WTC11 (cell line): ENCODE measurements at regions not wholly inside any gene's neighbourhood (a gene's known extent, or its start where the extent isn't known, plus 50 kb on each side); places are given as distances from the start of the nearest gene placed in this dataset.

ENCODE experiments used
- ATAC-seq: fragments of 200-7000 bp; cut with Tn5 transposase; 2 replicates; pipeline ENCODE4 v1.10.0; 2021; ENCODE audit warnings: mild to moderate bottlenecking, moderate library complexity
- CTCF ChIA-PET: fragments of 300-600 bp; sonication (Branson Sonifier 250); formaldehyde crosslinking; loops from one replicate; lab custom pipeline; 2021; ENCODE audit warnings: antibody characterized with exemption; lab: Charles Lee
- POLR2A ChIA-PET: fragments of 350-600 bp; sonication (Branson Sonifier 250); formaldehyde crosslinking; loops from one replicate; lab custom pipeline; 2021; ENCODE audit warnings: antibody characterized with exemption; lab: Charles Lee
- DNase-seq: peaks from one replicate; pipeline ENCODE4 v3.0.0; 2021; ENCODE audit warnings: low spot score
- H3K27ac Mint-ChIP-seq: 2 replicates; pipeline ENCODE4 v1.8.0; 2021; ENCODE audit warnings: mixed read lengths
- H3K27me3 Mint-ChIP-seq: 2 replicates; pipeline ENCODE4 v1.8.0; 2021; ENCODE audit warnings: low read depth, mild to moderate bottlenecking, moderate library complexity, mixed read lengths
- H3K36me3 Mint-ChIP-seq: 2 replicates; pipeline ENCODE4 v1.8.0; 2021; ENCODE audit warnings: mixed read lengths
- H3K4me1 Mint-ChIP-seq: 2 replicates; pipeline ENCODE4 v1.8.0; 2022; ENCODE audit warnings: mixed read lengths
- H3K4me3 Mint-ChIP-seq: 2 replicates; pipeline ENCODE4 v1.8.0; 2021; ENCODE audit warnings: mild to moderate bottlenecking, moderate library complexity, mixed read lengths
- H3K9me3 Mint-ChIP-seq: 2 replicates; pipeline ENCODE4 v1.8.0; 2021; ENCODE audit warnings: mixed read lengths
- ATF1 ChIP-seq: sonication (generic); formaldehyde crosslinking; IDR thresholded peaks from 2 replicates; pipeline ENCODE4 v1.8.1; 2023; ENCODE audit warnings: mild to moderate bottlenecking, moderate library complexity, missing genetic modification reagents
- ATF2 ChIP-seq: sonication (generic); formaldehyde crosslinking; IDR thresholded peaks from 2 replicates; pipeline ENCODE4 v1.8.1; 2022; ENCODE audit warnings: low read depth, missing genetic modification reagents, borderline replicate concordance
- ATF6 ChIP-seq: sonication (generic); formaldehyde crosslinking; IDR thresholded peaks from 2 replicates; pipeline ENCODE4 v1.8.1; 2023; ENCODE audit warnings: mild to moderate bottlenecking, missing genetic modification reagents
- CREB1 ChIP-seq: sonication (generic); formaldehyde crosslinking; IDR thresholded peaks from 2 replicates; pipeline ENCODE4 v1.8.0; 2023; ENCODE audit warnings: mild to moderate bottlenecking, missing genetic modification reagents
- CREM ChIP-seq: sonication (generic); formaldehyde crosslinking; IDR thresholded peaks from 2 replicates; pipeline ENCODE4 v1.8.1; 2022; ENCODE audit warnings: mild to moderate bottlenecking, missing genetic modification reagents, moderate library complexity
- ESRRA ChIP-seq: sonication (generic); formaldehyde crosslinking; IDR thresholded peaks from 2 replicates; pipeline ENCODE4 v1.8.1; 2022; ENCODE audit warnings: mild to moderate bottlenecking, missing genetic modification reagents, borderline replicate concordance
- GTF2I ChIP-seq: fragments of 250-450 bp; sonication (Bioruptor Pico); conservative IDR thresholded peaks from 2 replicates; pipeline ENCODE4 v1.4.0; 2021; ENCODE audit warnings: mild to moderate bottlenecking
- NR2C2 ChIP-seq: sonication (generic); formaldehyde crosslinking; IDR thresholded peaks from 2 replicates; pipeline ENCODE4 v1.8.0; 2022; ENCODE audit warnings: mild to moderate bottlenecking, missing genetic modification reagents
- OVOL2 ChIP-seq: fragments of 250-450 bp; sonication (Bioruptor Pico); IDR thresholded peaks from 2 replicates; pipeline ENCODE4 v1.9.0; 2021; ENCODE audit warnings: mild to moderate bottlenecking, borderline replicate concordance
- PRRX2 ChIP-seq: fragments of 250-450 bp; sonication (Bioruptor Pico); IDR thresholded peaks from 2 replicates; pipeline ENCODE4 v1.8.0; 2021; ENCODE audit warnings: mild to moderate bottlenecking
- SOX15 ChIP-seq: fragments of 250-450 bp; sonication (Bioruptor Pico); IDR thresholded peaks from 2 replicates; pipeline ENCODE4 v1.9.0; 2021; ENCODE audit warnings: mild to moderate bottlenecking
- SP1 ChIP-seq: sonication (generic); formaldehyde crosslinking; conservative IDR thresholded peaks from 2 replicates; pipeline ENCODE4 v1.8.1; 2022; ENCODE audit warnings: missing genetic modification reagents
- ZNF121 ChIP-seq: sonication (generic); formaldehyde crosslinking; IDR thresholded peaks from 2 replicates; pipeline ENCODE4 v1.8.0; 2023; ENCODE audit warnings: missing genetic modification reagents
- ZNF416 ChIP-seq: fragments of 250-450 bp; sonication (Bioruptor Pico); IDR thresholded peaks from 2 replicates; pipeline ENCODE4 v1.9.0; 2021; ENCODE audit warnings: mild to moderate bottlenecking, inconsistent platforms
- ZNF423 ChIP-seq: fragments of 250-450 bp; sonication (Bioruptor Pico); IDR thresholded peaks from 2 replicates; pipeline ENCODE4 v2.1.2; 2022; ENCODE audit warnings: mild to moderate bottlenecking, moderate library complexity
- ZNF425 ChIP-seq: fragments of 250-450 bp; sonication (Bioruptor Pico); conservative IDR thresholded peaks from 2 replicates; pipeline ENCODE4 v1.9.0; 2021; ENCODE audit warnings: mild to moderate bottlenecking
- TF ChIP-seq, protein P1 (sequence below): sonication (generic); formaldehyde crosslinking; IDR thresholded peaks from 2 replicates; pipeline ENCODE4 v1.8.0; 2023; ENCODE audit warnings: missing genetic modification reagents, mild to moderate bottlenecking, borderline replicate concordance
- TF ChIP-seq, protein P2 (sequence below): sonication (generic); formaldehyde crosslinking; IDR thresholded peaks from 2 replicates; pipeline ENCODE4 v1.8.0; 2022; ENCODE audit warnings: mild to moderate bottlenecking, missing genetic modification reagents
- TF ChIP-seq, protein P3 (sequence below): fragments of 250-450 bp; sonication (Bioruptor Pico); IDR thresholded peaks from 2 replicates; pipeline ENCODE4 v1.9.0; 2021; ENCODE audit warnings: mild to moderate bottlenecking
- TF ChIP-seq, protein P4 (sequence below): sonication (generic); formaldehyde crosslinking; IDR thresholded peaks from 2 replicates; pipeline ENCODE4 v1.8.1; 2022; ENCODE audit warnings: mild to moderate bottlenecking, moderate library complexity, missing genetic modification reagents

DNA sequence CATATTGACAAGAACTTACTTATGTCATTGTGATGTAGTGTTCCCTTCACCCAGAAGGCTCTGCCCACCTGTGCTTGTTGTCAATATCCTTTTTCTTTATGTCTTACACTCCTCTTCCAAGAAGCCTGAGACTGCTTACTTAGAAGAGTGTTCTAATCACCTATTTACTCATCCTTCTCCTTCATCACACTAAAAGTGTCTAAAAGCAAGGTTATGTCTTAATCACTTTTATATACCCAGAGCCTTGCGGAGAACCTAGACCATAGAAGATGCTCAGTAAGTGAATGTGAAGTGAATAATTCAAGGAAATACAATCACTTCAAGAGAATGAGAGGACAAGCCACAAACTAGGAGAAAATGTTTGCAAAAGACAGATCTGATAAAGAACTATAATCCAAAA, 177.6 kb upstream of the S100G start (continued):
- TF ChIP-seq, protein P1, sequence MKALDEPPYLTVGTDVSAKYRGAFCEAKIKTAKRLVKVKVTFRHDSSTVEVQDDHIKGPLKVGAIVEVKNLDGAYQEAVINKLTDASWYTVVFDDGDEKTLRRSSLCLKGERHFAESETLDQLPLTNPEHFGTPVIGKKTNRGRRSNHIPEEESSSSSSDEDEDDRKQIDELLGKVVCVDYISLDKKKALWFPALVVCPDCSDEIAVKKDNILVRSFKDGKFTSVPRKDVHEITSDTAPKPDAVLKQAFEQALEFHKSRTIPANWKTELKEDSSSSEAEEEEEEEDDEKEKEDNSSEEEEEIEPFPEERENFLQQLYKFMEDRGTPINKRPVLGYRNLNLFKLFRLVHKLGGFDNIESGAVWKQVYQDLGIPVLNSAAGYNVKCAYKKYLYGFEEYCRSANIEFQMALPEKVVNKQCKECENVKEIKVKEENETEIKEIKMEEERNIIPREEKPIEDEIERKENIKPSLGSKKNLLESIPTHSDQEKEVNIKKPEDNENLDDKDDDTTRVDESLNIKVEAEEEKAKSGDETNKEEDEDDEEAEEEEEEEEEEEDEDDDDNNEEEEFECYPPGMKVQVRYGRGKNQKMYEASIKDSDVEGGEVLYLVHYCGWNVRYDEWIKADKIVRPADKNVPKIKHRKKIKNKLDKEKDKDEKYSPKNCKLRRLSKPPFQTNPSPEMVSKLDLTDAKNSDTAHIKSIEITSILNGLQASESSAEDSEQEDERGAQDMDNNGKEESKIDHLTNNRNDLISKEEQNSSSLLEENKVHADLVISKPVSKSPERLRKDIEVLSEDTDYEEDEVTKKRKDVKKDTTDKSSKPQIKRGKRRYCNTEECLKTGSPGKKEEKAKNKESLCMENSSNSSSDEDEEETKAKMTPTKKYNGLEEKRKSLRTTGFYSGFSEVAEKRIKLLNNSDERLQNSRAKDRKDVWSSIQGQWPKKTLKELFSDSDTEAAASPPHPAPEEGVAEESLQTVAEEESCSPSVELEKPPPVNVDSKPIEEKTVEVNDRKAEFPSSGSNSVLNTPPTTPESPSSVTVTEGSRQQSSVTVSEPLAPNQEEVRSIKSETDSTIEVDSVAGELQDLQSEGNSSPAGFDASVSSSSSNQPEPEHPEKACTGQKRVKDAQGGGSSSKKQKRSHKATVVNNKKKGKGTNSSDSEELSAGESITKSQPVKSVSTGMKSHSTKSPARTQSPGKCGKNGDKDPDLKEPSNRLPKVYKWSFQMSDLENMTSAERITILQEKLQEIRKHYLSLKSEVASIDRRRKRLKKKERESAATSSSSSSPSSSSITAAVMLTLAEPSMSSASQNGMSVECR, result no peak
- TF ChIP-seq SOX15 (CRISPR knock-in tag), result no peak
- TF ChIP-seq ZNF121 (CRISPR knock-in tag), result no peak
- no peak for TF ChIP-seq CREB1 (CRISPR knock-in tag)
- no peak for TF ChIP-seq GTF2I
- TF ChIP-seq ATF1 (CRISPR knock-in tag), result no peak
- no peak for TF ChIP-seq OVOL2 (CRISPR knock-in tag)
- TF ChIP-seq, protein P2, sequence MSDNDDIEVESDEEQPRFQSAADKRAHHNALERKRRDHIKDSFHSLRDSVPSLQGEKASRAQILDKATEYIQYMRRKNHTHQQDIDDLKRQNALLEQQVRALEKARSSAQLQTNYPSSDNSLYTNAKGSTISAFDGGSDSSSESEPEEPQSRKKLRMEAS, result no peak

DNA sequence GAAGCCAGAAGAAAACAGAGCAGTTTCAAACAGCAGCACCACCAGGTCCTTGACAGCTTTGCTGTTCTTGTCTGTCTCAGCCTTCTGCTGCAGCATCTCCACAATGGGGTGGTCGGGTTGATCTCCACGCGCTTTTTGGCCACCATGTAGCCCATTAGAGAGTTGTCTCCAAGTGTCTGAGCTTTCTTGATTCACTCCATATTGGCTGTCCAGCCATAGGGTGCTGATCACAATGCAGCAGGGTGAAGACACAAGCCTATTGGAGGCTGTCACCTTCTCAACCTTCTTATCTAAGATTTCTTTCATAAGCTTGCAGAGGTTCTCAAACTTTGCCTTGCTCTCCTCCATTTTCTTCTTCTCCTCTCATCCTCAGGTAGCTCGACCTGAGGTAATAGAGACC, 175.4 kb upstream of the S100G start:
- CTCF ChIA-PET, result no interaction called here
- TF ChIP-seq ATF2 (CRISPR knock-in tag) (no peak), ZNF416 (CRISPR knock-in tag) (no peak), SP1 (CRISPR knock-in tag) (no peak), ATF1 (CRISPR knock-in tag) (no peak), GTF2I (no peak), CREB1 (CRISPR knock-in tag) (no peak), ATF6 (CRISPR knock-in tag) (no peak)
- TF ChIP-seq, protein P3, sequence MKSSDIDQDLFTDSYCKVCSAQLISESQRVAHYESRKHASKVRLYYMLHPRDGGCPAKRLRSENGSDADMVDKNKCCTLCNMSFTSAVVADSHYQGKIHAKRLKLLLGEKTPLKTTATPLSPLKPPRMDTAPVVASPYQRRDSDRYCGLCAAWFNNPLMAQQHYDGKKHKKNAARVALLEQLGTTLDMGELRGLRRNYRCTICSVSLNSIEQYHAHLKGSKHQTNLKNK, result no peak
- TF ChIP-seq, protein P4, sequence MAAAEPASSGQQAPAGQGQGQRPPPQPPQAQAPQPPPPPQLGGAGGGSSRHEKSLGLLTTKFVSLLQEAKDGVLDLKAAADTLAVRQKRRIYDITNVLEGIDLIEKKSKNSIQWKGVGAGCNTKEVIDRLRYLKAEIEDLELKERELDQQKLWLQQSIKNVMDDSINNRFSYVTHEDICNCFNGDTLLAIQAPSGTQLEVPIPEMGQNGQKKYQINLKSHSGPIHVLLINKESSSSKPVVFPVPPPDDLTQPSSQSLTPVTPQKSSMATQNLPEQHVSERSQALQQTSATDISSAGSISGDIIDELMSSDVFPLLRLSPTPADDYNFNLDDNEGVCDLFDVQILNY (CRISPR knock-in tag), result no peak
- peaks cover 17% of the 10 kb centered on the region for H3K4me1 Mint-ChIP-seq
- peaks cover 8% of the 10 kb centered on the region; the same call in 1 of the 2 replicates for H3K36me3 Mint-ChIP-seq
- no peak overlapping the region for H3K4me3 Mint-ChIP-seq
- no peaks in the 10 kb centered on the region for H3K27me3 Mint-ChIP-seq
- H3K9me3 Mint-ChIP-seq, result peaks cover 10% of the 10 kb centered on the region
- POLR2A ChIA-PET, result no interaction called here
- no peak overlapping the region for H3K27ac Mint-ChIP-seq
- DNase-seq, result no peak
- ATAC-seq, result no peak

DNA sequence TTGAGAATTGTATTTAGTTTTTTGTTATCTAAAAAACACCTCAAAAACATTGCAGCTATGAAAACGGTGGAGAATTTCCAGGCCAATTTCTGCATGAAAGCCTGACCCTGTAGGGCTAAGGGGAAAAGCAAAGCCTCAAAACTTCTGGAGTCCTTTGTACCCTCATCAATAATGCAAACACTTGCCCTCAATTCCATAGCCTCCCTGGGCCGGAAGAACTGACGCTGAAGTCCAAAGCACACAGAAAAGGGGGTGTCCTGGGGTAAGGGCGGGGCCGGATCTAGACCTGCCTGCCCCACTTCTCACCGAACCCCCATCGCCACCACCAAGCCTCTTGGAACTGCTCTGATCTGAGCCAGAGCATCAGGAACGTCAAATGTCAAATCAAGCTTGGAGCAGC, 173.9 kb upstream of the S100G start:
- DNase-seq, result no peak
- ChIA-PET POLR2A (no interaction called here), CTCF (no interaction called here)
- H3K9me3 Mint-ChIP-seq, result peaks cover 10% of the 10 kb centered on the region
- H3K4me1 Mint-ChIP-seq, result peaks cover 17% of the 10 kb centered on the region
- ATAC-seq, result no peak
- H3K27ac Mint-ChIP-seq, result no peak overlapping the region
- H3K4me3 Mint-ChIP-seq, result no peak overlapping the region
- TF ChIP-seq ZNF423 (CRISPR knock-in tag) (no peak), CREM (no peak), NR2C2 (CRISPR knock-in tag) (no peak), CREB1 (CRISPR knock-in tag) (no peak), ESRRA (CRISPR knock-in tag) (no peak), ZNF425 (CRISPR knock-in tag) (no peak), PRRX2 (no peak)
- H3K27me3 Mint-ChIP-seq, result no peaks in the 10 kb centered on the region
- peaks cover 8% of the 10 kb centered on the region; the same call in 1 of the 2 replicates for H3K36me3 Mint-ChIP-seq
